PFSK-1 (cell line): ENCODE measurements at regions not wholly inside any gene's neighbourhood (a gene's known extent, or its start where the extent isn't known, plus 50 kb on each side); places are given as distances from the start of the nearest gene placed in this dataset.

Source experiments
- POLR2AphosphoS5 ChIP-seq: IDR thresholded peaks from 2 replicates; pipeline ENCODE4 v1.6.1; 2012; ENCODE audit warnings: low read depth, mild to moderate bottlenecking, control low read depth, low read length, moderate library complexity
- SIN3A ChIP-seq: IDR thresholded peaks from 2 replicates; pipeline ENCODE4 v1.6.1; 2012; ENCODE audit warnings: mild to moderate bottlenecking, low read length, moderate library complexity, borderline replicate concordance; ENCODE audit not compliant: insufficient read depth
- TAF1 ChIP-seq: IDR thresholded peaks from 2 replicates; pipeline ENCODE4 v1.6.1; 2012; ENCODE audit warnings: low read length, control low read depth, borderline replicate concordance; ENCODE audit not compliant: insufficient read depth
- TF ChIP-seq, protein P1 (sequence below), 2 experiments: IDR thresholded peaks; 2 replicates each; pipeline versions ENCODE4 v1.6.1 to v1.8.0; 2011 to 2012; ENCODE audit warnings: low read depth in 2 of 2, low read length in 2 of 2, control low read depth in 1 of 2, inconsistent platforms in 1 of 2, mild to moderate bottlenecking in 1 of 2, moderate library complexity in 1 of 2; ENCODE audit not compliant: insufficient read depth in 1 of 2

DNA sequence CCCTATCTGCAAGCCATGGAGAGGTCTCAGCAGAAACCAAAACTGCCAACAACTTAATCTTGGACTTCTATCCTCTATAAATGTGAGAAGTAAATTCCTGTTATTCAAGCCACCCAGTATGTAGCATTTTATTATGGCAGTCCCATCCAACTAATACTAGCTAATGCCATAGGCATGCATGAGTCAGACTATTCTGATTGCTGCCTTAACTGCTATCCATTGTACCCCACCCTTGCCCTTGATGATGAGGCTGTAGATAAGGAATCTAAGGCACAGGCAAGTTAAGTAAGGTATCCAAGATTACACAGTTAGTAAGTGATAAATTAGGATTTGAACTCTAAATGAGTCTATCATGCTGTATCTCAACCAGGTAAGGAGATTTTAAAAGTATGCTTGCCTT is 223.0 kb downstream of the UBE2E3 start:
- TF ChIP-seq TAF1 = no peak
- TF ChIP-seq POLR2AphosphoS5 = no peak
- TF ChIP-seq, protein P1, sequence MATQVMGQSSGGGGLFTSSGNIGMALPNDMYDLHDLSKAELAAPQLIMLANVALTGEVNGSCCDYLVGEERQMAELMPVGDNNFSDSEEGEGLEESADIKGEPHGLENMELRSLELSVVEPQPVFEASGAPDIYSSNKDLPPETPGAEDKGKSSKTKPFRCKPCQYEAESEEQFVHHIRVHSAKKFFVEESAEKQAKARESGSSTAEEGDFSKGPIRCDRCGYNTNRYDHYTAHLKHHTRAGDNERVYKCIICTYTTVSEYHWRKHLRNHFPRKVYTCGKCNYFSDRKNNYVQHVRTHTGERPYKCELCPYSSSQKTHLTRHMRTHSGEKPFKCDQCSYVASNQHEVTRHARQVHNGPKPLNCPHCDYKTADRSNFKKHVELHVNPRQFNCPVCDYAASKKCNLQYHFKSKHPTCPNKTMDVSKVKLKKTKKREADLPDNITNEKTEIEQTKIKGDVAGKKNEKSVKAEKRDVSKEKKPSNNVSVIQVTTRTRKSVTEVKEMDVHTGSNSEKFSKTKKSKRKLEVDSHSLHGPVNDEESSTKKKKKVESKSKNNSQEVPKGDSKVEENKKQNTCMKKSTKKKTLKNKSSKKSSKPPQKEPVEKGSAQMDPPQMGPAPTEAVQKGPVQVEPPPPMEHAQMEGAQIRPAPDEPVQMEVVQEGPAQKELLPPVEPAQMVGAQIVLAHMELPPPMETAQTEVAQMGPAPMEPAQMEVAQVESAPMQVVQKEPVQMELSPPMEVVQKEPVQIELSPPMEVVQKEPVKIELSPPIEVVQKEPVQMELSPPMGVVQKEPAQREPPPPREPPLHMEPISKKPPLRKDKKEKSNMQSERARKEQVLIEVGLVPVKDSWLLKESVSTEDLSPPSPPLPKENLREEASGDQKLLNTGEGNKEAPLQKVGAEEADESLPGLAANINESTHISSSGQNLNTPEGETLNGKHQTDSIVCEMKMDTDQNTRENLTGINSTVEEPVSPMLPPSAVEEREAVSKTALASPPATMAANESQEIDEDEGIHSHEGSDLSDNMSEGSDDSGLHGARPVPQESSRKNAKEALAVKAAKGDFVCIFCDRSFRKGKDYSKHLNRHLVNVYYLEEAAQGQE (IDR thresholded peaks at IDR 0.05; ENCODE audit: insufficient read depth in 1 of 2, low read depth in 2 of 2, low read length in 2 of 2) = no peak
- no peak for TF ChIP-seq SIN3A
